GM12864 (cell line): ENCODE measurements at regions not wholly inside any gene's neighbourhood (a gene's known extent, or its start where the extent isn't known, plus 50 kb on each side); places are given as distances from the start of the nearest gene placed in this dataset.

ENCODE experiments used
- DNase-seq: peaks from one replicate; pipeline ENCODE4 v3.0.0-alpha.2; 2011; ENCODE audit warnings: low read depth
- H3K4me3 ChIP-seq: 2 replicates; pipeline ENCODE4 v1.5.1; 2011; ENCODE audit warnings: mild to moderate bottlenecking, low read depth, low read length, control low read depth
- TF ChIP-seq, protein P1 (sequence below): IDR thresholded peaks from 2 replicates; pipeline ENCODE4 v1.5.1; 2011; ENCODE audit warnings: low read depth, mild to moderate bottlenecking, moderate library complexity, low read length, control low read depth, inconsistent platforms; ENCODE audit errors: missing control alignments

DNA sequence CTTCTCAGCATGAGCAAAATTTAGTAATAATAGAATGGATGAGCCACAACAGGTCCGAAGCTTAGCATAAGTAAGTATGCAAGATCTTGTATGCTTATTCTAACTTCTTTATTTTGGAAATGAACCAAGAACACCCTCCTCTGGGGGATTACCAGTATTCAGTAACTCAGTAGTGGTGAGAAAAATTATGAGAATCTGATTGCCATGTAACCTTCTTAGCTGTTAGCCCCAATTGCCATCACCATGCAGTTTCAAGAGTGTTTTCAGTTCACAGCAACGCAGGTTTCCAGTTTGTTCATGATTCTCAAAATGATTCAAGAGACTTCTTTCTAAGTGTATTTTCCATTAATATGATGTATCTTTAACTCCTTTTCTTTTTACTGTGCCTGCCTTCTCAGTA is 1507.6 kb upstream of the SEL1L start:
- no peak overlapping the region for H3K4me3 ChIP-seq
- DNase-seq, result no peak
- TF ChIP-seq, protein P1, sequence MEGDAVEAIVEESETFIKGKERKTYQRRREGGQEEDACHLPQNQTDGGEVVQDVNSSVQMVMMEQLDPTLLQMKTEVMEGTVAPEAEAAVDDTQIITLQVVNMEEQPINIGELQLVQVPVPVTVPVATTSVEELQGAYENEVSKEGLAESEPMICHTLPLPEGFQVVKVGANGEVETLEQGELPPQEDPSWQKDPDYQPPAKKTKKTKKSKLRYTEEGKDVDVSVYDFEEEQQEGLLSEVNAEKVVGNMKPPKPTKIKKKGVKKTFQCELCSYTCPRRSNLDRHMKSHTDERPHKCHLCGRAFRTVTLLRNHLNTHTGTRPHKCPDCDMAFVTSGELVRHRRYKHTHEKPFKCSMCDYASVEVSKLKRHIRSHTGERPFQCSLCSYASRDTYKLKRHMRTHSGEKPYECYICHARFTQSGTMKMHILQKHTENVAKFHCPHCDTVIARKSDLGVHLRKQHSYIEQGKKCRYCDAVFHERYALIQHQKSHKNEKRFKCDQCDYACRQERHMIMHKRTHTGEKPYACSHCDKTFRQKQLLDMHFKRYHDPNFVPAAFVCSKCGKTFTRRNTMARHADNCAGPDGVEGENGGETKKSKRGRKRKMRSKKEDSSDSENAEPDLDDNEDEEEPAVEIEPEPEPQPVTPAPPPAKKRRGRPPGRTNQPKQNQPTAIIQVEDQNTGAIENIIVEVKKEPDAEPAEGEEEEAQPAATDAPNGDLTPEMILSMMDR, result no peak

DNA sequence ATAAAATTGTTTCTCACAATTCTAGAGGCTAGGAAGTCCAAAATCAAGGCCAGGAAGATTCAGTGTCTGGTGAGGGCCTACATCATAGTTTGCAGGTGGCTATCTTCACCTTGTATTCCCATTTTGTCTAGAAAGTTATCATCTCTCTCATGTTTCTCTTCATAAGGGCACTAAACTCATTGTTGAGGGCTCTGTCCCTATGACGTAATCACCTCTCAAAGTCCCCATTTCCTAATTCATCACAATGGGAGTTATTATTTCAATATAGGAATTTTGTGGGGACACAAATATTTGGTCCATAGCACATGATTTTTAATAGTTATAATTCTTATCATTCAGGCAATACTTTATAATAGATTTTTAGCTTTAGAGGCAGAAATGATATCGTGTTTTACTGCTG is 1509.2 kb upstream of the SEL1L start:
- DNase-seq, result no peak
- TF ChIP-seq, protein P1, result no peak
- H3K4me3 ChIP-seq, result no peak overlapping the region

DNA sequence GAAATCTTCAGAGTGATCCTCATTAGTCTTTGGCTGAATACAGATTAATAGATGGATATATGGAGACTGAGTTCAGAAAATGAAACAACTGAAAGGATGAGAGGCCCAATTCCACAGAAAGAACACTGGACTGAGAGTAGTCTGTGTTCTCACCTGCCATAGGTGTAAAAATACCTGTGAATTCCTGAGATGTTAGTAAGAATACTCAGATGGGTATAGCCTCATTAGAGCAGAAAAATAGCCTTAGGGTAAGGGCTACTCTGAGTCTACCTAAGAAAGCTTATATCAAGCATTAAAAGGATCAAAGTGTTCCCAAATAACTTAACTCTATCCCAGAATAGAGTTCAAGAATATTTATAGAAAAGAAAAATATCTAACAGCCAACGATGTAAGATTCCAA is 1510.3 kb upstream of the SEL1L start:
- TF ChIP-seq, protein P1, result no peak
- no peak for DNase-seq
- H3K4me3 ChIP-seq, result no peak overlapping the region

DNA sequence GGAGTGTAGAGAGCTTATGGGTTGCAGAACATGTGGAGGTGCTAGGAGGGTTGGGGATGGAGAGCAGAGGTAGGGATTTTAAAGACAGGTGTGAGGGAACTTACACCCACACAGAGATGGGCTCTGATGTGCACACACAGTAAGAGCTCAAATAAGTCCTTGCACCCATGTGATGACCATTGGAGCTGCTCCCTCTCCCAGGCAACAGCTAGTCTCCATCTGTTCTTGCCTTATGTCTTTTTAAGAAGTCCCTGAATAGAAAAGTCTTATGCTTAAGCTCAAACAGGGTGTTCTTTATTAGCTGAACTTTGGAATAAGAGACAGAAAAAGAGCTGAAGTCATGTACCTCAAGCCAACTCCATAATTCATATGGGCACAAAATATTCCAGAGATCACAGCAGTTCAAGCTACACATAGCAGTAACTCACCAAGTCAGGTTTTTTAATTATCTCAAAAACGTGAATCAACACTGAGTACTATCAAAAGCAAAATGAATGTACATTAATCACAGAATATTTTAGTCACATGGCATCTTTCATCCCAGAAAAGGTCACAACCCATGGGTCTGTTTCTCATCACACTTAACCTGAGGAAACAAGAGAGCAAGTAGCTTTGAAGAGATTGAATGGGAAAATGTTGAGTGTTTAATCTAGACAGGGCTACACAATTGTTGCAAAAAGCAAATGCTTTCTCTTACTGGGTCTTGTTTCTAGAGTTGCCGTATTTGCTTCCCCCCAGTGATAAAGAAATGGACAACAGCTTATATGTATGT is 1513.6 kb upstream of the SEL1L start:
- DNase-seq, result no peak
- TF ChIP-seq, protein P1, result no peak
- no peak overlapping the region for H3K4me3 ChIP-seq

DNA sequence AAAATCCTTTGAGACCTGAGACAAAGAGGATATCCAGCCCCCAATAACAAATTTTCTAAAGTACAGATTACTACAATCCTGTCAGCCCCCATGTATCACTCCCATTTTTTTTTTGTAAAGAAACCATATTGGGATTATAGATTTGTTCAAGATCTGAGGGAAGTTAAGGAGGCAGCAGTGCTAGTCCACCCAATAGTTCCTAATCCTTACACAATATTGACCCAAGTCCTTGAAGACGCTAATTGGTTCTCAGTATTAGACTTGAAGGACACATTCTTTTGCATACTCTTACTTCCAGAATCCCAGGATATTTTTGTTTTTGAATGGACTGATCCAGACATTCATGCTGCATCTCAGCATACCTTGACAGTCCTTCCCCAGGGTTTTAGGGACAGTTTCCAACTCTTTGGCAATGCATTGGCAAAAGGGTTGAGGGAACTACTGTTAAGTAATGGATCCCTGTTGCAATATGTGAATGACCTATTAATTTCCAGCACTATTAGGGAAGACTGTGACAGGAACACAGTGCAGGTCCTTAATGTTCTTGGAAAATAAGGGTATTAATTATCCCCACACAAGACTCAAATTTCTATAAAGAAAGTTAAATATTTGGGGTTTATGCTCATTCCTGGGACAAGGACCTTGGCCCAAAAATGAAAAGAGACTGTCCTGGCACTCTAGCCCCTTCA is 1519.5 kb upstream of the SEL1L start:
- DNase-seq, result no peak
- no peak overlapping the region for H3K4me3 ChIP-seq
- TF ChIP-seq, protein P1, result no peak

DNA sequence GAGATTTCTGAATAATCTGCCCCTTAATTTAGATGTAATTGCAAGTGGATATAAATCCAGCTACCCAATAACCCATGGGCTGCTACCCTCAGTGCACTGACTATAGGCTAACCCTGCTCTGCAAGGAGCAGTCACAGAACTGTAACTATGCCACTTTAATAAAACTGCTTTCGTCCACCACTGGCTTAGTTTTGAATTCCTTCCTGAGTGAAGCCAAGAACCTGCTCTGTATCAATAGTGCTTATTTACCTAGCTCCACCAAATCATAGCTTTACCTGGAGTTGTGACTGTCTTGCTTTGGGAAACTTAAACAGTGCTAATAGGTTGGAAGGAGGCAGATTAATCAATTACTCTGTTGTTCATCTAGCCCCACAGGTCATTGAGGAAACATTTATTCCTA is 1524.4 kb upstream of the SEL1L start:
- TF ChIP-seq, protein P1, result no peak
- no peak overlapping the region for H3K4me3 ChIP-seq
- DNase-seq, result no peak
